Common myeloid progenitor, CD34-positive (primary cell): ENCODE measurements at regions not wholly inside any gene's neighbourhood (a gene's known extent, or its start where the extent isn't known, plus 50 kb on each side); places are given as distances from the start of the nearest gene placed in this dataset.

ENCODE experiments used
- CTCF ChIA-PET: fragments of 350-600 bp; sonication (Branson Sonifier 250); formaldehyde crosslinking; loops from one replicate; lab custom pipeline; 2021; ENCODE audit warnings: antibody characterized with exemption; lab: Charles Lee
- POLR2A ChIA-PET: fragments of 350-600 bp; sonication (Branson Sonifier 250); formaldehyde crosslinking; loops from one replicate; lab custom pipeline; 2021; ENCODE audit warnings: antibody characterized with exemption; lab: Charles Lee
- DNase-seq, 3 donors: peaks; one replicate each; pipeline versions ENCODE4 v3.0.0 to v3.0.0-alpha.2; 2013
- H3K27ac ChIP-seq, 2 experiments: 1 replicate in 1 of 2; 2 replicates in 1 of 2; pipeline ENCODE4 v1.7.0; 2013; ENCODE audit warnings: inconsistent platforms in 2 of 2, low read length in 2 of 2, mild to moderate bottlenecking in 2 of 2, low read depth in 1 of 2, moderate library complexity in 1 of 2; ENCODE audit not compliant: severe bottlenecking in 2 of 2, insufficient read depth in 1 of 2, poor library complexity in 1 of 2
- H3K27me3 ChIP-seq, 5 experiments: replicated peaks in 2 of 5; 1 replicate in 3 of 5; 2 replicates in 2 of 5; pipeline versions ENCODE4 v1.6.1 to v1.7.0; 2013; ENCODE audit warnings: low read length in 4 of 5, mild to moderate bottlenecking in 2 of 5, moderate library complexity in 2 of 5, inconsistent platforms in 1 of 5; ENCODE audit not compliant: insufficient read depth in 5 of 5, control insufficient read depth in 4 of 5
- H3K36me3 ChIP-seq, 4 experiments: 1 replicate in 2 of 4; 2 replicates in 2 of 4; pipeline versions ENCODE4 v1.6.1 to v1.7.0; 2013; ENCODE audit warnings: low read length in 3 of 4, control low read depth in 1 of 4, mild to moderate bottlenecking in 1 of 4; ENCODE audit not compliant: control insufficient read depth in 4 of 4, insufficient read depth in 4 of 4
- H3K4me1 ChIP-seq, 4 experiments: 1 replicate in 3 of 4; 2 replicates in 1 of 4; pipeline versions ENCODE4 v1.6.1 to v1.7.1; 2013; ENCODE audit warnings: low read length in 3 of 4, mild to moderate bottlenecking in 3 of 4, control low read depth in 1 of 4, inconsistent platforms in 1 of 4, moderate library complexity in 1 of 4; ENCODE audit not compliant: control insufficient read depth in 4 of 4, insufficient read depth in 4 of 4; ENCODE audit errors: control extremely low read depth in 1 of 4
- H3K4me3 ChIP-seq, 7 experiments: 1 replicate in 4 of 7; 2 replicates in 3 of 7; pipeline versions ENCODE4 v1.5.1 to v1.7.0; 2013; ENCODE audit warnings: mild to moderate bottlenecking in 7 of 7, low read length in 6 of 7, moderate library complexity in 6 of 7, inconsistent platforms in 2 of 7, low read depth in 2 of 7, control low read depth in 1 of 7; ENCODE audit not compliant: insufficient read depth in 4 of 7, control insufficient read depth in 1 of 7; ENCODE audit errors: extremely low read depth in 1 of 7
- H3K9me3 ChIP-seq, 5 experiments: 1 replicate in 4 of 5; 2 replicates in 1 of 5; pipeline versions ENCODE4 v1.6.1 to v1.7.1; 2013; ENCODE audit warnings: low read length in 4 of 5, mild to moderate bottlenecking in 2 of 5, inconsistent platforms in 1 of 5, low read depth in 1 of 5, moderate library complexity in 1 of 5; ENCODE audit not compliant: control insufficient read depth in 4 of 5, insufficient read depth in 2 of 5; ENCODE audit errors: control extremely low read depth in 1 of 5
- WGBS: methylation state at CpG from one replicate; pipeline ENCODE4 v1.1.5; 2013; ENCODE audit not compliant: insufficient coverage; 5-methylcytosine and 5-hydroxymethylcytosine counted together

DNA sequence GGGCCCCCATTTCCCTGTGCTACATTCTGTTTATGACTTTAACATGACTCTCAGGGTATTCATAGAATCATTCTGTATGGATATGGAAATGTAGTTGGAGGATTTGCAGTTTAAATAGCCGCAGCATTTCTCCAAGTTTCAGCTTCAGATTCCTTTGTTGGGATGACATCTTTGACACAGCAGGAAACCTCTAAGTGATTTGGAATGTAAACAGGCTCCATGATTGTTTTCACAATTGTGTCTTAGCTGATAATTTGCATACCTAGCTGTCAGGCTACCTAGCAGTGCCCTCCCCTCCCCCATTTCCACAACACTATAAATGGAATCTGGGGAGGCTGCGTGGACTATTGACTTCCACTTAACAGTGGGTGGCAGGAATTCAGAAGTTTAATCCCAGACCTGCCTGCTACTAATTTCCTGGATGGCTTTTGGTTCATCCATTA is 290.2 kb downstream of the HLX start:
- Histone ChIP-seq H3K4me3 (no peak overlapping the region), H3K27me3 (peaks cover 0 to 2% (median 0%) of the 10 kb centered on the region in 5 experiments), H3K9me3 (peaks cover 0 to 7% (median 6%) of the 10 kb centered on the region in 5 experiments), H3K36me3 (no peaks in the 10 kb centered on the region), H3K4me1 (peaks cover 29 to 55% (median 37%) of the 10 kb centered on the region in 4 experiments), H3K27ac (no peak overlapping the region)
- ChIA-PET CTCF (no interaction called here), POLR2A (interaction anchor here (0.7 kb wide), 1 partner anchor 571 kb away, joined by 3 read pairs; no protein-coding TSS in a partner anchor)
- WGBS, result 100% methylated on average over 2 of the region's 2 CpGs
- no peak for DNase-seq

DNA sequence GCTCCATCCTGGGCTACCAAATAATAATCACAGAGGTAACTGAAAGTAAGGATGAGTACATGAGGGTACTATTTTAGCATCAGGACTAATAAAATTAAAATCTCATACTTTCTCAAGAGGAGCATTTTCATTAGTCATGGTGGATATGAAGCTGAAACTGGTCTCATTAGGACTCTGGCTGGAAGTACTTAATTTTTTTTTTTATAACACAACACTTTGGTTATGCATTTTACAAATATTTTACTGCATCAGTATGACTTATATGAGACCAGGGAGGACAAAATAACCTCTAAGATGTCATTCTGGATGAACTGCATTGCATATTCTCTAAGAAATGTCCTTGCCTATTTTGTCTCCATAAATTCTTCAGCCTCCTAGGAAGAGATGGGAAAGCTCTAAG is 290.9 kb downstream of the HLX start:
- no peak for DNase-seq
- Histone ChIP-seq H3K27ac (no peak overlapping the region), H3K36me3 (no peaks in the 10 kb centered on the region), H3K4me1 (peaks cover 27 to 57% (median 37%) of the 10 kb centered on the region in 4 experiments), H3K4me3 (no peak overlapping the region), H3K9me3 (peaks cover 0 to 7% (median 6%) of the 10 kb centered on the region in 5 experiments), H3K27me3 (no peaks in the 10 kb centered on the region)
- POLR2A ChIA-PET, result interaction anchor here (0.7 kb wide), 1 partner anchor 570 kb away, joined by 3 read pairs; no protein-coding TSS in a partner anchor
- CTCF ChIA-PET, result no interaction called here

DNA sequence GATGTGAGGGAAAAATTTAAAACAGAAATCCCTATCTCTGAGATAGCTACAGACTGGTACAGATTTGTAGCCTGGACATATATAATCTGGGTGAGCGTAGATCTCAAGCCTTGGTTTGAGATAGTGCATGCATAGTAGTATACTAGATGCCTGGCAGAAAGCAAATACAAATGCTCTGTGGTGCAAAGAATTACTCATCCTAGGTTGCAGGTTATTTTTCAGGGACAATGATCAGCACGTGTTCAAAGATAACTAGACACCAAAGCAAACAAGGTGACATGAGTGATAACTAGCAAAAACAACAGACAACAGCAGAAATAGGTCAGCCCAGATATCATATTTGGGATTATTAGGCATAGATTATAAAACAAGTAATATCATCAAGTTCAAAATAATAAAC is 292.5 kb downstream of the HLX start:
- CTCF ChIA-PET, result interaction anchor here (0.8 kb wide), 1 partner anchor 31 kb away, joined by 3 read pairs; no protein-coding TSS in a partner anchor
- no CpG with 5 or more reads among the region's 2 CpGs for WGBS

DNA sequence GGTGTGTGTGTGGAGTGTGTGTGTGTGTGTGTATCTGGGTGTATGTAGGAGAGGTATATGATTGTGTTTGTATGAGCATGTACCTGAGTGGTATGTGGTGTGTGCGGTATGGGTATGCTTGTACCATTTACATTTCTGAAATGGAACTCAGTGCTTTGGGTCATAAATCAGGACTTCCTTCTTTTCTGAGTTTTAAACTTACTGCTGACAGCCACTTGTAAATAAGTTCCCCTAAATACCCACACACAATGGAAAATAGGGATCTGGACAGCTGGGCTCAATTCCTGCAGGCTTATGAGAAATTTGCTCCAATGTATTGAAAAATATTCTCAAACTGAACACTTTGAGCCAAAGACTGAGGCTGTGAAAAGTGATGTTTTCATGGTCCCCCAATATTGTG is 293.6 kb downstream of the HLX start:
- Histone ChIP-seq H3K27me3 (no peaks in the 10 kb centered on the region), H3K4me1 (peaks cover 5 to 39% (median 13%) of the 10 kb centered on the region in 4 experiments), H3K4me3 (no peak overlapping the region), H3K9me3 (peaks cover 0 to 7% (median 6%) of the 10 kb centered on the region in 5 experiments), H3K27ac (no peak overlapping the region), H3K36me3 (no peaks in the 10 kb centered on the region)
- ChIA-PET POLR2A (interaction anchor here (0.6 kb wide), 1 partner anchor 140 kb away, joined by 3 read pairs; no protein-coding TSS in a partner anchor), CTCF (no interaction called here)
- no CpG with 5 or more reads among the region's 1 CpG for WGBS
- peak in 2 of 3 donors; percentile 49 to 71 for DNase-seq

More for the DNA sequence above, 292.5 kb downstream of the HLX start:
- Histone ChIP-seq H3K9me3 (peaks cover 0 to 7% (median 6%) of the 10 kb centered on the region in 5 experiments), H3K4me3 (no peak overlapping the region), H3K27me3 (no peaks in the 10 kb centered on the region), H3K4me1 (peaks cover 14 to 47% (median 22%) of the 10 kb centered on the region in 4 experiments), H3K27ac (no peak overlapping the region), H3K36me3 (no peaks in the 10 kb centered on the region)
- POLR2A ChIA-PET, result no interaction called here
- DNase-seq, result no peak

DNA sequence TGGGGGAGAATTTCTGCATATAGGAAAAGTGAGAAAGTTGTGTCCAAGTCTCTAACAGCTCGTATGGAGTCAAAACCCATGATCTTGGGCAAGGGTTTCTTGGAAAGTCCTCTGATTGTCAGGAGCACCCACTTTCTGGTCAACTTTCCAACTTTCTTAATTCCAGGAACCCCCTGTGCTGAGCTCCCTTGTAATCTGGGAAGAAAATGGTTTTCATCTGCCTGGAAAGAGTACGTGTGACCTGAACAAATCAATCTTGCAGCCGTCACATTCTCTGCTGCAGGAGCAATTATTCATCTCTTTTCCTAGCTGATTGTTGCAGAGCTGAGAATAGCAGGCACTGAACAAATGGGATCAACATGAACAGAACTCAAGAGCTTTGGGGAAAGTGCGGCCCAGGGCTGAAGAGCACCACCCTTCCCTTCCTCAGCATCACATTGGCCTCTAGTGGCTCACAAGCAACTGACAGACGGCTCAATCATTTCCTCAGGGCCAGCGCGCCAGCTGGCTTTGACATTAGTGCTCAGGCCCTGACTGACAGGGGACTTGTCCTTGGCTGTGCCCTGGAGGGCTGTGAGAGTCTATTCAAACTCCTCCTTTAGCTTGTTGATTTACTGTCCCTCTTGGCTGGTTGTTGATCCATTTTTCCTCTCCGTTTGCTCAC is 295.2 kb downstream of the HLX start:
- H3K4me3 ChIP-seq, result no peak overlapping the region
- H3K27me3 ChIP-seq, result no peaks in the 10 kb centered on the region
- H3K36me3 ChIP-seq, result no peaks in the 10 kb centered on the region
- peak in 2 of 3 donors; percentile 31 to 42 for DNase-seq
- 67% methylated on average over 7 of the region's 8 CpGs for WGBS
- peaks cover 0 to 7% (median 6%) of the 10 kb centered on the region in 5 experiments for H3K9me3 ChIP-seq
- no peak overlapping the region for H3K27ac ChIP-seq
- ChIA-PET POLR2A (interaction anchor here (0.6 kb wide), 2 partner anchors 13 to 287 kb away, joined by 3 read pairs; no protein-coding TSS in a partner anchor), CTCF (interaction anchor here (1.0 to 2.2 kb wide), 14 partner anchors 9 to 306 kb away, joined by 3 to 10 read pairs (median 3); partner anchors contain the start of gene HLX)
- peaks cover 0 to 27% (median 9%) of the 10 kb centered on the region in 4 experiments for H3K4me1 ChIP-seq

DNA sequence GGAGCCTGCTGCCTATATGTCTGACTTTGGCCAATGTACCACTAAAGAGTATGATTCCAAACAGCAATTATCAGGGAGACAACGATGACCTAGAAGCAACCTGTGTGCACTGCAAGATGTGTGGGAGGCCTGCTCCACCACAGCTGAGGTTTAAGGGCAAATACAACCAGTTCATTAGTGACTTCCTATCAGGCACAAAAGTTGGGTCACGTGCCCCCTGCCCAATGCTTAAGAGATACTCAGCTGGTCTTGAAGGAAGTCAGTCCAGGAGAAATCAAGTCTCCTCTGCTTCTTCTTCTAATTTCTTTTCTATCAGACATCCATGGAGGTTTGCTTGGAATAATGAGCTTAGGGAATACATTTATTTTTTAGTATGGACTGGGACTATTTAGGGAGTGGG is 296.0 kb downstream of the HLX start:
- no peak overlapping the region for H3K4me3 ChIP-seq
- no peak for DNase-seq
- POLR2A ChIA-PET, result no interaction called here
- H3K4me1 ChIP-seq, result peaks cover 0 to 26% (median 9%) of the 10 kb centered on the region in 4 experiments
- no peaks in the 10 kb centered on the region for H3K27me3 ChIP-seq
- WGBS, result 100% methylated on average over 1 of the region's 2 CpGs
- peaks cover 0 to 7% (median 6%) of the 10 kb centered on the region in 5 experiments for H3K9me3 ChIP-seq
- CTCF ChIA-PET, result interaction anchor here (0.6 to 2.2 kb wide), 14 partner anchors 8 to 1059 kb away, joined by 3 to 10 read pairs (median 3); partner anchors contain the start of gene HLX
- H3K36me3 ChIP-seq, result no peaks in the 10 kb centered on the region
- H3K27ac ChIP-seq, result no peak overlapping the region
